A673 (cell line): ENCODE measurements at regions not wholly inside any gene's neighbourhood (a gene's known extent, or its start where the extent isn't known, plus 50 kb on each side); places are given as distances from the start of the nearest gene placed in this dataset.

ENCODE experiments used
- BruUV-seq: library from RNA; stranded (reverse); fragments of 400-500 nt; replicated peaks from 2 replicates; lab custom pipeline; 2021; lab: Mats Ljungman, UMichigan
- CTCF ChIA-PET: fragments of 300-600 bp; sonication (Branson Sonifier 250); formaldehyde crosslinking; loops from one replicate; lab custom pipeline; 2022; ENCODE audit warnings: antibody characterized with exemption; lab: Charles Lee
- POLR2A ChIA-PET: fragments of 300-600 bp; sonication (Branson Sonifier 250); formaldehyde crosslinking; loops from one replicate; lab custom pipeline; 2022; ENCODE audit warnings: antibody characterized with exemption; ENCODE audit not compliant: low non-redundant PET; lab: Charles Lee
- DNase-seq: peaks from one replicate; pipeline ENCODE4 v3.0.0-alpha.2; 2015; ENCODE audit warnings: low spot score
- H3K27ac ChIP-seq: fragments of 200-600 bp; sonication (generic); 2 replicates; pipeline ENCODE4 v1.5.1; 2016; ENCODE audit warnings: mixed run types, low read depth, mild to moderate bottlenecking, mixed read lengths, antibody characterized with exemption, low read length; ENCODE audit not compliant: poor library complexity, severe bottlenecking
- H3K27me3 ChIP-seq: fragments of 200-600 bp; sonication (generic); replicated peaks from 2 replicates; pipeline ENCODE4 v1.6.1; 2017; ENCODE audit warnings: mixed run types, low read depth, mild to moderate bottlenecking, mixed read lengths, antibody characterized with exemption, low read length; ENCODE audit not compliant: insufficient read depth, poor library complexity
- H3K36me3 ChIP-seq: fragments of 200-600 bp; sonication (generic); 2 replicates; pipeline ENCODE4 v1.6.1; 2016; ENCODE audit warnings: mixed run types, mild to moderate bottlenecking, mixed read lengths, antibody characterized with exemption, low read length; ENCODE audit not compliant: insufficient read depth, poor library complexity, severe bottlenecking
- H3K4me1 ChIP-seq: fragments of 200-600 bp; sonication (generic); 2 replicates; pipeline ENCODE4 v1.6.1; 2017; ENCODE audit warnings: mixed run types, mild to moderate bottlenecking, mixed read lengths, antibody characterized with exemption, low read length; ENCODE audit not compliant: insufficient read depth, poor library complexity, severe bottlenecking
- H3K4me3 ChIP-seq: fragments of 200-600 bp; sonication (generic); 2 replicates; pipeline ENCODE4 v1.5.1; 2016; ENCODE audit warnings: low read depth, mixed run types, mild to moderate bottlenecking, mixed read lengths, low read length; ENCODE audit not compliant: poor library complexity, severe bottlenecking
- H3K9me3 ChIP-seq: fragments of 200-600 bp; sonication (generic); 2 replicates; pipeline ENCODE4 v1.6.1; 2016; ENCODE audit warnings: mixed run types, low read depth, mild to moderate bottlenecking, mixed read lengths, antibody characterized with exemption, low read length; ENCODE audit not compliant: poor library complexity, severe bottlenecking
- EZH2 ChIP-seq: fragments of 200-600 bp; sonication (generic); IDR thresholded peaks from 2 replicates; pipeline ENCODE4 v1.6.1; 2017; ENCODE audit warnings: borderline replicate concordance, low read depth, mild to moderate bottlenecking, mixed read lengths, antibody characterized with exemption, low read length; ENCODE audit not compliant: poor library complexity, severe bottlenecking
- intact Hi-C: fragments of 100-400 bp; cut with micrococcal nuclease; formaldehyde crosslinking; loops from one replicate; pipeline ENCODE4 v1.10.0; 2022; ENCODE audit not compliant: unreplicated experiment
- TF ChIP-seq, protein P1 (sequence below): fragments of 300-800, 200-600 bp; sonication (generic); conservative IDR thresholded peaks from 2 replicates; pipeline ENCODE4 v1.5.1; 2017; ENCODE audit warnings: low read depth, mild to moderate bottlenecking, antibody characterized with exemption, low read length, moderate library complexity, mixed read lengths

DNA sequence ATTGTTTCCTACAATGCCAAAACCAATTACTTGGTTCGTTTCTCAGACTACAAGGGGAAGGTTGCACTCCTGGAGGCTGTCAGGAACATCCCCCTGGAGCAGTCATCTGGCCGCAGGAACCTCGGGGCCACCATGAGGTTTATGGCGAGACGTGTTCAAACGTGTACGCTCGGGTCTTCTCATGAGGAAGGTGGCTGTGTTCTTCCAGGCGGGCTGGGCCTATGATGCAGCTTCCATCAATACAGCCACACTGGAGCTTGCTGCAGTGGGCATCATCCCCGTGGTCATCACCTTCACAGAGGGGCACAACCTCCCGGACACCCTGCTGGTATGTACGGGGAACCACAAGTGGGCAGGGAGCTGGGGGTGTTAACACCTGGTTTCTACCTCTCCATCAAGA, 94.5 kb upstream of the COL6A5 start:
- Histone ChIP-seq H3K4me3 (no peak overlapping the region), H3K4me1 (no peaks in the 10 kb centered on the region), H3K27ac (no peak overlapping the region), H3K9me3 (no peaks in the 10 kb centered on the region), H3K27me3 (peaks cover 10% of the 10 kb centered on the region), H3K36me3 (no peaks in the 10 kb centered on the region)
- ChIA-PET POLR2A (no interaction called here), CTCF (no interaction called here)
- no peak for DNase-seq
- TF ChIP-seq EZH2 = no peak
- TF ChIP-seq, protein P1, sequence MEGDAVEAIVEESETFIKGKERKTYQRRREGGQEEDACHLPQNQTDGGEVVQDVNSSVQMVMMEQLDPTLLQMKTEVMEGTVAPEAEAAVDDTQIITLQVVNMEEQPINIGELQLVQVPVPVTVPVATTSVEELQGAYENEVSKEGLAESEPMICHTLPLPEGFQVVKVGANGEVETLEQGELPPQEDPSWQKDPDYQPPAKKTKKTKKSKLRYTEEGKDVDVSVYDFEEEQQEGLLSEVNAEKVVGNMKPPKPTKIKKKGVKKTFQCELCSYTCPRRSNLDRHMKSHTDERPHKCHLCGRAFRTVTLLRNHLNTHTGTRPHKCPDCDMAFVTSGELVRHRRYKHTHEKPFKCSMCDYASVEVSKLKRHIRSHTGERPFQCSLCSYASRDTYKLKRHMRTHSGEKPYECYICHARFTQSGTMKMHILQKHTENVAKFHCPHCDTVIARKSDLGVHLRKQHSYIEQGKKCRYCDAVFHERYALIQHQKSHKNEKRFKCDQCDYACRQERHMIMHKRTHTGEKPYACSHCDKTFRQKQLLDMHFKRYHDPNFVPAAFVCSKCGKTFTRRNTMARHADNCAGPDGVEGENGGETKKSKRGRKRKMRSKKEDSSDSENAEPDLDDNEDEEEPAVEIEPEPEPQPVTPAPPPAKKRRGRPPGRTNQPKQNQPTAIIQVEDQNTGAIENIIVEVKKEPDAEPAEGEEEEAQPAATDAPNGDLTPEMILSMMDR = no peak
- intact Hi-C loops = no loop called here
- no TSS peak for BruUV-seq

DNA sequence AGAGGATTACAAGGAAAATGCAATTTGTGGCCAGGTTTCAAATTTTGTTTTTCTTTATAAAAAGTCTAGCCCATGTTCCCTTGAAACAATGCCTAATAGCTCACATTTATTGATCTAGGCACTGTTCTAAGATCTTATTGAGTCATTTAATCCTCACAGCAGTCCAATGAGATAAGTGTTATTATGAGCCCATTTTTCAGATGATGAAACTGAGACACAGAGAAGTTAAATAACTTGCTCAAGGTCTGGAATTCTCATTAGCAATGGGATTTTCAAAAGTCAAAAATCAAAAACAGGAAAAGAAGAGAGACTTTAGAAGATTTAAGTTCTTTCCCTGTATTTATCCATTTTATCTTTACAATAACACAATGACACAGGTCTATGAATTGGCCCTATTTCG, 90.0 kb upstream of the COL6A5 start:
- Histone ChIP-seq H3K27ac (no peak overlapping the region), H3K27me3 (peaks cover 8% of the 10 kb centered on the region), H3K9me3 (no peaks in the 10 kb centered on the region), H3K4me1 (no peaks in the 10 kb centered on the region), H3K36me3 (no peaks in the 10 kb centered on the region), H3K4me3 (no peak overlapping the region)
- POLR2A ChIA-PET = no interaction called here
- no peak for TF ChIP-seq EZH2
- intact Hi-C loops = no loop called here
- CTCF ChIA-PET = no interaction called here
- DNase-seq = no peak
- no TSS peak for BruUV-seq

DNA sequence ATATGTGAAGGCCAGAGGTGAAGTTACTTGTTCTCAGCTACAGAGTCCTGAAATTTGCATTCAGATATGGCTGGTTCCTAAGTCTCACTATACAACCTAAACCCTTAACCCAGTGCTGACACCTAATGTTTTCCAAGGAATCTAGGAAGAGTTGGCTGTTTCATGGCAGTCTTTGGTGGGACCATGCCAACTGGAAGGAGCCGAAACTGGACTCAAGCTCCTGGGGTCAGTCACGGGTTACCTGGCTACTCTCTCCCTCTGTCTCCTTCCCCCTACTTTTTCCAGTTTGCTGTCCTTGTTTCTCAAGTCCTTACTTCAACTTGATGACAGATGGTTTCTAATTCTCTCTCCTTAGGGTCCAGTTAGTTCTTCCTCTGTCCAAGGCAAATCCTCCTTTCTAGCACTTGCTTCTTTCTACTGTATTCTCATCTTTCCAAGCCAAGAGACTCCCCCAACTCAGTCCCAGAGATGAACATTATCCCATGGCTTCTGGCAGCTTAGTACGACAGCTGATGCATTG, 88.6 kb upstream of the COL6A5 start:
- DNase-seq = no peak
- BruUV-seq = no TSS peak
- no peaks in the 10 kb centered on the region for H3K36me3 ChIP-seq
- no peaks in the 10 kb centered on the region for H3K4me1 ChIP-seq
- POLR2A ChIA-PET = no interaction called here
- no peaks in the 10 kb centered on the region for H3K9me3 ChIP-seq
- H3K27ac ChIP-seq = no peak overlapping the region
- intact Hi-C loops = no loop called here
- peaks cover 8% of the 10 kb centered on the region for H3K27me3 ChIP-seq
- CTCF ChIA-PET = no interaction called here
- no peak for TF ChIP-seq EZH2
- TF ChIP-seq, protein P1 = no peak
- H3K4me3 ChIP-seq = no peak overlapping the region

DNA sequence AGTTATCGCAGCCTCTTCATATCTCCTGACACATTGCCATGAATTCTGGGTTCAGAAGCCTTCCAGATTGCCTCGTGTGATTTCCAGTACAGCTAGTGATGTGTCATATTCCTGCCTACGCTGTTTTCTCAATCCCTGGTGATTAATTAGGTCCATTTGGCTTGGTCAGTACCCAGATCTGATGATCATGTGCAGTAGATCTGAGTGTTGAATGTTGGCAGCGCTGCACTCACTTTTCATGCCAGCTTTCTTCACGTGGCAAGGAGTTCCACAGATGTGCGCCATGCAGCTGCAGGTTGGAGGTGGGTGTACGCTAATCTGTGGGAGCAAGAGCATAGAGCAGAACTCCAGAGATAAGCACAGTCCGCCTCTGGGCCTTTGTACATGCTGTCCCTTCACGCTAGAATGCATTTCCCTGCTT, 86.9 kb upstream of the COL6A5 start:
- CTCF ChIA-PET = no interaction called here
- no peak for DNase-seq
- Histone ChIP-seq H3K27ac (no peak overlapping the region), H3K36me3 (no peaks in the 10 kb centered on the region), H3K4me1 (no peaks in the 10 kb centered on the region), H3K4me3 (no peak overlapping the region), H3K9me3 (no peaks in the 10 kb centered on the region), H3K27me3 (peaks cover 8% of the 10 kb centered on the region)
- POLR2A ChIA-PET = no interaction called here
- TF ChIP-seq, protein P1 = no peak
- TF ChIP-seq EZH2 = no peak
- no TSS peak for BruUV-seq
- intact Hi-C loops = no loop called here
